Testis (tissue), 2 donors: ENCODE measurements at regions not wholly inside any gene's neighbourhood (a gene's known extent, or its start where the extent isn't known, plus 50 kb on each side); places are given as distances from the start of the nearest gene placed in this dataset.

Experiments
- CTCF ChIP-seq, 3 experiments: fragments of 450-650 bp in 2 of 3; fragments of 200-600 bp in 1 of 3; sonication (generic) in 1 of 3; IDR thresholded peaks; one replicate each; pipeline ENCODE4 v1.5.1; 2016 to 2019; ENCODE audit warnings: antibody characterized with exemption in 3 of 3, mild to moderate bottlenecking in 2 of 3, moderate library complexity in 1 of 3
- POLR2A ChIP-seq: fragments of 450-650 bp; IDR thresholded peaks from one replicate; pipeline ENCODE4 v1.6.1; 2017; ENCODE audit warnings: antibody characterized with exemption, mild to moderate bottlenecking, moderate library complexity

GRCh38 chr11:19627566-19627965 is 85.1 kb upstream of the NAV2 start:
- TF ChIP-seq CTCF (IDR thresholded peaks at IDR 0.05) (no peak), POLR2A (no peak)
